ENCODE measurements at regions not wholly inside any gene's neighbourhood (a gene's known extent, or its start where the extent isn't known, plus 50 kb on each side); places are given as distances from the start of the nearest gene placed in this dataset.
"Not testable (repeated sequence)": the region's sequence is repeated elsewhere in the genome, so short reads cannot be mapped to it uniquely, and the experiment has no call there.

DNA sequence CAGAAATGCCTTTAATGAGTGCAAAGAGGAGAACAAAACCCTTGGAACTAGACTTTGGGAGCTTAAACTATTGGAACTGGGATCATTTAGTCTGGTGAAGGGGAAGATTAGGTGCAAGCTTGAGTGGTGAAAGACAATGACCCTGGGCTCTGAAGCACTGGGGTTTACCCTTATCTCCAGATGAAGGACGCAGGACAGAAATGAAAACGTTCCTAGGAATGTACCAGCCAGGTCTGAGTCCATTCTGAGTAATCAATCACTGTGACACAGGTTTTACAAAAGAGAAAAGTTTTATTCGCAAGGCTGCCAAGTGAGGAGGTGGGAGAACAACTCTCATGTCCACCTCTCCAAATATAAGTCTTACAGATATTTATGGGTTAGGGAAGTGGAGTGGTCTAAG is 249.1 kb downstream of the LRIG3 start:
- H3K36me3 ChIP-seq (ENCODE audit: control insufficient read depth, insufficient read depth, low read length), result no peaks in the 10 kb centered on the region
- no peak for DNase-seq (ENCODE audit: extremely low read depth, insufficient read length)
- H3K4me3 ChIP-seq (replicated peaks; ENCODE audit: low read depth, low read length), result no peak overlapping the region
- no peaks in the 10 kb centered on the region for H3K27me3 ChIP-seq (replicated peaks; ENCODE audit: control insufficient read depth, insufficient read depth, low read length)
- TF ChIP-seq, protein P1, sequence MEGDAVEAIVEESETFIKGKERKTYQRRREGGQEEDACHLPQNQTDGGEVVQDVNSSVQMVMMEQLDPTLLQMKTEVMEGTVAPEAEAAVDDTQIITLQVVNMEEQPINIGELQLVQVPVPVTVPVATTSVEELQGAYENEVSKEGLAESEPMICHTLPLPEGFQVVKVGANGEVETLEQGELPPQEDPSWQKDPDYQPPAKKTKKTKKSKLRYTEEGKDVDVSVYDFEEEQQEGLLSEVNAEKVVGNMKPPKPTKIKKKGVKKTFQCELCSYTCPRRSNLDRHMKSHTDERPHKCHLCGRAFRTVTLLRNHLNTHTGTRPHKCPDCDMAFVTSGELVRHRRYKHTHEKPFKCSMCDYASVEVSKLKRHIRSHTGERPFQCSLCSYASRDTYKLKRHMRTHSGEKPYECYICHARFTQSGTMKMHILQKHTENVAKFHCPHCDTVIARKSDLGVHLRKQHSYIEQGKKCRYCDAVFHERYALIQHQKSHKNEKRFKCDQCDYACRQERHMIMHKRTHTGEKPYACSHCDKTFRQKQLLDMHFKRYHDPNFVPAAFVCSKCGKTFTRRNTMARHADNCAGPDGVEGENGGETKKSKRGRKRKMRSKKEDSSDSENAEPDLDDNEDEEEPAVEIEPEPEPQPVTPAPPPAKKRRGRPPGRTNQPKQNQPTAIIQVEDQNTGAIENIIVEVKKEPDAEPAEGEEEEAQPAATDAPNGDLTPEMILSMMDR (IDR thresholded peaks at IDR 0.05; ENCODE audit: insufficient read depth, low read length, poor library complexity, severe bottlenecking), result no peak

DNA sequence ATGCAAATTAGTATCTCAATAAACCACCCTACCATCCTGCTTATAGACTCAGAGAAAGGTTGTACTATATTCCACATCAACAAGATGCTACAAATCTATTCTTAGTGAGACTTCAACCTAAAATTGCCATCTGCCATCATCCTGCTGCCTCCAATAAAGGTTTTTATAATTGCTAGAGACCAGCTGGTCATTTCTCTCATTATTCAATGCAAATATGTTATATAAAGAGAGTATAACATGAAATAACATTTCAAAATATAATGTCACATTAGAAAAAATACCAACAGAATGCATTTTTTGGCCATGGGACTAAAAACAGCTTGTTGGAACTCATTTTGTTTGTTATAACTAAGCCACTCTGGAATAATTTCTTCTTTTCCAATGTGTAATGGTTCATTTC is 247.3 kb downstream of the LRIG3 start:
- DNase-seq (ENCODE audit: extremely low read depth, insufficient read length), result no peak
- TF ChIP-seq, protein P1 (IDR thresholded peaks at IDR 0.05; ENCODE audit: insufficient read depth, low read length, poor library complexity, severe bottlenecking), result no peak
- Histone ChIP-seq H3K27me3 (replicated peaks; ENCODE audit: control insufficient read depth, insufficient read depth, low read length) (no peaks in the 10 kb centered on the region), H3K4me3 (replicated peaks; ENCODE audit: low read depth, low read length) (no peak overlapping the region), H3K36me3 (ENCODE audit: control insufficient read depth, insufficient read depth, low read length) (no peaks in the 10 kb centered on the region)

DNA sequence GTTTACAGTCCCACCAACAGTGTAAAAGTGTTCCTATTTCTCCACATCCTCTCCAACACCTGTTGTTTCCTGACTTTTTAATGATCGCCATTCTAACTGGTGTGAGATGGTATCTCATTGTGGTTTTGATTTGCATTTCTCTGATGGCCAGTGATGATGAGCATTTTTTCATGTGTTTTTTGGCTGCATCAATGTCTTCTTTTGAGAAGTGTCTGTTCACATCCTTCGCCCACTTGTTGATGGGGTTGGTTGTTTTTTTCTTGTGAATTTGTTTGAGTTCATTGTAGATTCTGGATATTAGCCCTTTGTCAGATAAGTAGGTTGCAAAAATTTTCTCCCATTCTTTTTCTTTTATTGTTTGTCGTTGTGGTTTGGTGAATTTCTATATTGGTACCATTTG is 242.5 kb downstream of the LRIG3 start:
- not testable (repeated sequence) for H3K27me3 ChIP-seq (replicated peaks; ENCODE audit: control insufficient read depth, insufficient read depth, low read length); DNase-seq (ENCODE audit: extremely low read depth, insufficient read length); H3K4me3 ChIP-seq (replicated peaks; ENCODE audit: low read depth, low read length); H3K36me3 ChIP-seq (ENCODE audit: control insufficient read depth, insufficient read depth, low read length)

DNA sequence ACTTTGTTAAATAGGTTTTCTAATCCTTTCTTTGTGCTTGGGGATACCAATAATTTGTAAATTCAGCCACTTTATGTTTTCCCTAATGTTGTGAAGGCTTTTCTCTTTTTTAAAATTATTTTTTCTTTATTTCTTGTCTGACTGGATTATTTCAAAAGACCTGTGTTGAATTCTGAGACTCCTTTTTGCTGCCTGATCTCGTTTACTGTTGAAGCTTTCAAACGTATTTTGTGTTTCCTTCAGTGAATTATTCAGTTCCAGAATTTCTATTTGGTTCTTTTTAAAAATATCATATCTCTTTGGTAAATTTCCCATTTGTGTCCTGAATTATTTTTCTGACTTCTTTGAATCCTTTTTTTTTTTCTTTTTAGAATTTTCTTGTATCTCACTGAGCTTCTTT is 241.6 kb downstream of the LRIG3 start:
- Histone ChIP-seq H3K36me3 (ENCODE audit: control insufficient read depth, insufficient read depth, low read length) (no peaks in the 10 kb centered on the region), H3K27me3 (replicated peaks; ENCODE audit: control insufficient read depth, insufficient read depth, low read length) (no peaks in the 10 kb centered on the region), H3K4me3 (replicated peaks; ENCODE audit: low read depth, low read length) (no peak overlapping the region)
- TF ChIP-seq, protein P1 (IDR thresholded peaks at IDR 0.05; ENCODE audit: insufficient read depth, low read length, poor library complexity, severe bottlenecking), result no peak
- DNase-seq (ENCODE audit: extremely low read depth, insufficient read length), result no peak

DNA sequence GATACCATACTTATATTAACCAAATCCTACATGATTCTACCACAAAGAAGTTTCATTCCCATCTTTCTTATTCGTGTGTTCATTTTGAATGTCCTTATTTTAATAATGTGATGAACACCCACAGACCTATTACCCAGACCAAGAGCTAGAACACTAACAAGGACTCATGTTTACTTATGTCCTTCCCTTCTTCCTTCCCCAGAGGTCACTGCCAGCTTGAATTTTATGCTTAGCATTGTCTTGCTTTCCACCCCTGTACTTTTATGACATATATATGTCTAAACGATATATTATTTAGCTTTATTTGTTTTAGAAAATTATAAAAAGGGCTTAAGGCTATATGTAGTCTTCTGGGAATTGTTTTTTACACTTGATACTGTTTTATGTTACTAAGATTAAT is 238.6 kb downstream of the LRIG3 start:
- Histone ChIP-seq H3K27me3 (replicated peaks; ENCODE audit: control insufficient read depth, insufficient read depth, low read length) (no peaks in the 10 kb centered on the region), H3K36me3 (ENCODE audit: control insufficient read depth, insufficient read depth, low read length) (no peaks in the 10 kb centered on the region), H3K4me3 (replicated peaks; ENCODE audit: low read depth, low read length) (no peak overlapping the region)
- TF ChIP-seq, protein P1 (IDR thresholded peaks at IDR 0.05; ENCODE audit: insufficient read depth, low read length, poor library complexity, severe bottlenecking), result no peak
- no peak for DNase-seq (ENCODE audit: extremely low read depth, insufficient read length)

DNA sequence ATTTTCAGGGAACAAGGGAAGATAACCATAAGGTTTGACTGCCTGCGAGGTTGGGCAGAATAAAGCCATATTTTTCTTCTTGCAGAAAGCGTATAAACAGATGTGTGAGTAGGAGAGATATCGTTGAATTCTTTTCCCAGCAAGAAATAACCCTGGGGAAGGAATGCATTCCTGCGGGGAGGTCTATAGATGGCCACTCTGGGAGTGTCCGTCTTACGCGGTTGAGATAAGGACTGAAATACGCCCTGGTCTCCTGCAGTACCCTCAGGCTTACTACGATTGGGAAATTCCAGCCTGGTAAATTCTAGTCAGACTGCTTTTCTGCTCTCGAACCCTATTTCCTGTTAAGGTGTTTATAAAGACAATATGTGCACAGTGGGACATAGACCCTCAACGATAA is 225.0 kb downstream of the LRIG3 start:
- no peaks in the 10 kb centered on the region for H3K27me3 ChIP-seq (replicated peaks; ENCODE audit: control insufficient read depth, insufficient read depth, low read length)
- TF ChIP-seq, protein P1 (IDR thresholded peaks at IDR 0.05; ENCODE audit: insufficient read depth, low read length, poor library complexity, severe bottlenecking), result no peak
- H3K4me3 ChIP-seq (replicated peaks; ENCODE audit: low read depth, low read length), result no peak overlapping the region
- no peak for DNase-seq (ENCODE audit: extremely low read depth, insufficient read length)
- no peaks in the 10 kb centered on the region for H3K36me3 ChIP-seq (ENCODE audit: control insufficient read depth, insufficient read depth, low read length)

All from GM06990 (cell line).